Heart left ventricle (tissue), 13 donors: ENCODE measurements at regions not wholly inside any gene's neighbourhood (a gene's known extent, or its start where the extent isn't known, plus 50 kb on each side); places are given as distances from the start of the nearest gene placed in this dataset.

Experiments used
- CTCF ChIP-seq, 12 donors: fragments of 200-600 bp; sonication (generic) in 4 of 12; IDR thresholded peaks; one replicate each; pipeline versions ENCODE4 v1.5.0 to v1.8.0; 2018 to 2022; ENCODE audit warnings: antibody characterized with exemption in 12 of 12, mild to moderate bottlenecking in 5 of 12
- POLR2A ChIP-seq, 2 donors: fragments of 450-650 bp; IDR thresholded peaks; one replicate each; pipeline ENCODE4 v1.6.1; 2017; ENCODE audit warnings: antibody characterized with exemption in 2 of 2, mild to moderate bottlenecking in 2 of 2, moderate library complexity in 2 of 2
- donor health status: ischemic (EF 13 %, LVEDD 7.1; RV severe dilation, severe dysfunction).
- donor health status: DM: no; HTN: yes; CAD: no.
- donor health status: DM: no; HTN: no; CAD: no.
- donor health status: ischemic (EF 25% LVEDD 6.9; RV normal size, moderate dysfunction).
- donor health status: ischemic (EF 25% LVEDD 5.7; RV mildly dilated, moderate dysfunction).
- donor health status: ischemic (EF 35%, LVEDD 5.7; RV mildly dilated, moderate dysfunction).
- donor health status: nonischemic (EF 11% LVEDD 7.7; RV severe dilation, severe dysfunction).
- donor health status: DM: yes; HTN: yes; CAD: no.
- donor health status: PGD.
- donor health status: ischemic (EF 29% LVEDD 5.4; RV normal size, mild dysfunction).
- donor health status: nonischemic (EF 23%, LVEDD 6.1; RV moderate dilation, normal function).

GRCh38 chr3:165920984-165921383 is 83.8 kb upstream of the BCHE start:
- no peak for TF ChIP-seq CTCF (IDR thresholded peaks at IDR 0.05)
- no peak for TF ChIP-seq POLR2A (IDR thresholded peaks at IDR 0.05)
